IMR-90 (cell line): ENCODE measurements at regions not wholly inside any gene's neighbourhood (a gene's known extent, or its start where the extent isn't known, plus 50 kb on each side); places are given as distances from the start of the nearest gene placed in this dataset.

Experiments used
- BHLHE40 ChIP-seq: fragments of 150-350 bp; IDR thresholded peaks from 2 replicates; pipeline ENCODE4 v1.6.1; 2016; ENCODE audit warnings: mild to moderate bottlenecking, low read depth, low read length
- CEBPB ChIP-seq: IDR thresholded peaks from 2 replicates; pipeline ENCODE4 v1.6.1; 2012; ENCODE audit warnings: low read depth, low read length, improper control_type of control experiment
- CHD1 ChIP-seq: IDR thresholded peaks from 2 replicates; pipeline ENCODE4 v1.6.1; 2012; ENCODE audit warnings: low read depth, low read length, improper control_type of control experiment
- MAFK ChIP-seq: IDR thresholded peaks from 2 replicates; pipeline ENCODE4 v1.6.1; 2012; ENCODE audit warnings: low read depth, low read length, improper control_type of control experiment
- MAZ ChIP-seq: IDR thresholded peaks from 2 replicates; pipeline ENCODE4 v1.6.1; 2012; ENCODE audit warnings: low read depth, mild to moderate bottlenecking, low read length, improper control_type of control experiment, moderate library complexity, borderline replicate concordance
- POLR2A ChIP-seq: IDR thresholded peaks from 2 replicates; pipeline ENCODE4 v1.6.1; 2012; ENCODE audit warnings: mild to moderate bottlenecking, low read depth, low read length
- RCOR1 ChIP-seq: IDR thresholded peaks from 2 replicates; pipeline ENCODE4 v1.6.1; 2012; ENCODE audit warnings: mild to moderate bottlenecking, low read length, improper control_type of control experiment; ENCODE audit not compliant: insufficient replicate concordance
- TF ChIP-seq, protein P1 (sequence below): conservative IDR thresholded peaks from 2 replicates; pipeline ENCODE4 v1.5.1; 2012; ENCODE audit warnings: mild to moderate bottlenecking, low read depth, low read length, improper control_type of control experiment

DNA sequence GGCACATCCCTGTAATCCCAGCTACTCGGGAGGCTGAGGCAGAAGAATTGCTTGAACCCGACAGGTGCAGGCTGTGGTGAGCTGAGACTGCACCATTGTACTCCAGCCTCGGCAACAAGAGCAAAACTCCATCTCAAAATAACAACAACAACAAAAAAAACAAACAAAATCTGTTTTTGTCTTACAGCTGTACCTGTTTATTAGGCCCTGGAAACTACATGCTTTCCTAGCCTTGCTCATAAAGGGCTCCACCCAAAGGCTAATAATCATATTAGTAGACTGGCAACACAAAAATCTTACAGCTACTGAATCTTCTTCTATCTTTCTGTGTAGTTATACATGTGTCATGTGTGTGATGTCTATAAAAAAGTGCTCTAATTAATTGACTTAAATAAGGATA, 503.9 kb upstream of the EYS start:
- TF ChIP-seq POLR2A, result no peak
- TF ChIP-seq, protein P1, sequence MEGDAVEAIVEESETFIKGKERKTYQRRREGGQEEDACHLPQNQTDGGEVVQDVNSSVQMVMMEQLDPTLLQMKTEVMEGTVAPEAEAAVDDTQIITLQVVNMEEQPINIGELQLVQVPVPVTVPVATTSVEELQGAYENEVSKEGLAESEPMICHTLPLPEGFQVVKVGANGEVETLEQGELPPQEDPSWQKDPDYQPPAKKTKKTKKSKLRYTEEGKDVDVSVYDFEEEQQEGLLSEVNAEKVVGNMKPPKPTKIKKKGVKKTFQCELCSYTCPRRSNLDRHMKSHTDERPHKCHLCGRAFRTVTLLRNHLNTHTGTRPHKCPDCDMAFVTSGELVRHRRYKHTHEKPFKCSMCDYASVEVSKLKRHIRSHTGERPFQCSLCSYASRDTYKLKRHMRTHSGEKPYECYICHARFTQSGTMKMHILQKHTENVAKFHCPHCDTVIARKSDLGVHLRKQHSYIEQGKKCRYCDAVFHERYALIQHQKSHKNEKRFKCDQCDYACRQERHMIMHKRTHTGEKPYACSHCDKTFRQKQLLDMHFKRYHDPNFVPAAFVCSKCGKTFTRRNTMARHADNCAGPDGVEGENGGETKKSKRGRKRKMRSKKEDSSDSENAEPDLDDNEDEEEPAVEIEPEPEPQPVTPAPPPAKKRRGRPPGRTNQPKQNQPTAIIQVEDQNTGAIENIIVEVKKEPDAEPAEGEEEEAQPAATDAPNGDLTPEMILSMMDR, result no peak
- TF ChIP-seq CEBPB, result no peak
- no peak for TF ChIP-seq MAZ
- no peak for TF ChIP-seq CHD1
- TF ChIP-seq MAFK, result no peak
- no peak for TF ChIP-seq BHLHE40
- no peak for TF ChIP-seq RCOR1
